HG02885 (cell line): ENCODE measurements at regions not wholly inside any gene's neighbourhood (a gene's known extent, or its start where the extent isn't known, plus 50 kb on each side); places are given as distances from the start of the nearest gene placed in this dataset.
"Not testable (repeated sequence)": the region's sequence is repeated elsewhere in the genome, so short reads cannot be mapped to it uniquely, and the experiment has no call there.

Source experiments
- ATAC-seq: cut with Tn5 transposase; IDR thresholded peaks from one replicate; pipeline ENCODE4 v1.9.1; 2021; ENCODE audit warnings: mild to moderate bottlenecking; ENCODE audit not compliant: unreplicated experiment, poor library complexity

GRCh38 chr14:56008150-56008549 is 110.1 kb upstream of the PELI2 start:
- no peak for ATAC-seq

GRCh38 chr14:56008661-56009060 is 109.5 kb upstream of the PELI2 start:
- not testable (repeated sequence) for ATAC-seq

DNA sequence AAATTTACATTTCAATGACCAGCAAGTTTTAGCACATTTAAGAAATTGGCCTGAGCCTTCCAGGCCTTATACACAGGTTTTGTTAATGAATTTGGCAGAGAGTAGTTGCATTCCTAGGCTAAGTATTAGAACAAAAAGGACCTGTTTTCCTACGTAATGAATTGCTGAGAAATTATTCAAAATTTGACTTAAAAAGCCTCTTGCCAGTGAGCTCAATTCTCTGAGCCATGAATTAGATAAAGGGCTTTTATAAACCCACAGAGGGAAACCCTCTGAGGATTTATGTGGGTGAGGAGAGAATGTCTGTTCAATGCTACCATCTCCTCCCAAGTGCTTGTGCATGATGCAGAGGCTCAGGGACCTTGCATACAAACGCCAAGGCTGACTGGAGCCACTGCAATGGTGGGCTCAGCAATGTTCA is 94.5 kb upstream of the PELI2 start:
- ATAC-seq = no peak

- no peak for ATAC-seq
Observed at GRCh38 chr14:56025191-56025590, 93.0 kb upstream of the PELI2 start.

GRCh38 chr14:56026506-56026905 is 91.7 kb upstream of the PELI2 start:
- no peak for ATAC-seq

- no peak for ATAC-seq
Observed at GRCh38 chr14:56027421-56027820, 90.8 kb upstream of the PELI2 start.

GRCh38 chr14:56027916-56028712 is 90.1 kb upstream of the PELI2 start:
- no peak for ATAC-seq

DNA sequence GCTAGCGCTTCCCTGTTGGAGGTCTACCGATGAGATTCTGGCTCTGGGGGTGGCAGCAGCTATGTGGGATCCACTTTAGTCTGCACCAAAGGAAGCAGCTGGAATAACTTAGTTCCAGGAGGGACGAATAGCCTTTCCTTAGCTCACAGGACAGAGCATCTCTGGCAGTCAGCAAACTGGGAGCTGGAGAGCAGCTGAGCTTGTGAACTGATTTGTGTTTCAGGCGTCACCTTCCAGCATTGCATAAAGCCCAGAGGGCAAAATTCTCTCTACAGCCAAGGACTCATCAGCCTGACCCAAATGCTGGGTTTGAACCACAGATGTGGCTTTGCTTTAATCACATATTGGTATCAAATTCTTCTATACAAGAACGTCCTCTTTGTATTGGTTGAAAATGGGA is 81.9 kb upstream of the PELI2 start:
- ATAC-seq = no peak

DNA sequence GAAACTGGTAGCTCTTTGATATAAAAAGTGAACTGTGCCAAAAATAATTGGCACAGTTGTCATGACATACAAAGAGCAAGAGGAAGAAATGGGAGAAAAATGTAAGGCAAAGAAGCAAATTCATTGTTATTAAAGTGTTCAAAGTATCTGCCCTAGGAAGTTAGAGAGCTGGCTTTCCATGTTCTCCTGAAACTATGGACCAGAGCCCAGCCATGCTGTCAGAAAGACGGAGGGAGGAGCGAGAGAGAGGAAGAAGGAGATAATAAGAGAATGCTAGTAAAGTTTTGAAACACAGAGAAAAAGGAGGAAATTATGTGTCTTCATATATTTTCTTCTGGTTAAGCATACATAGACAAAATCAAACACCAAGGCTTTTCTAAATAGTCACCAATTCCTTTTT is 78.1 kb upstream of the PELI2 start:
- ATAC-seq = no peak

GRCh38 chr14:56044196-56044595 is 74.0 kb upstream of the PELI2 start:
- ATAC-seq = no peak

GRCh38 chr14:56046546-56046945 is 71.7 kb upstream of the PELI2 start:
- no peak for ATAC-seq

DNA sequence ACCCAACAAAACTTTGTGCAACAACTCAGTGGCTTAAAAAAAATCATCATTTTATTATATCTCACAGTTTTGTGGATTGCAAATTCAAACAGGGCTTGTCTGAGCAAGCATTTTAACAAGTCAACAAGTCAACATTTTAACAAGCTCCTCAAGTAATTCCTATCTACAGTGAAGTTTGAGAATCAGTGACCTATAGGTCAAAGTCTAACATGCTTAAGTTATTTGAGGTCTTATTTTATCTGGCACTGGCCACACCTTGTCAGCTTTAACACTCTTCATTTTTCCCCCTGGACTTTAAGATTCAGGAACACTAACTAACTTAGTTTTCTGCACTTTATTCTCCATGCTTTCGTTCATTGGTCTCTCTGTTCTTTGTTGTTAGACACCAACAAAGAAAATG is 71.2 kb upstream of the PELI2 start:
- no peak for ATAC-seq

DNA sequence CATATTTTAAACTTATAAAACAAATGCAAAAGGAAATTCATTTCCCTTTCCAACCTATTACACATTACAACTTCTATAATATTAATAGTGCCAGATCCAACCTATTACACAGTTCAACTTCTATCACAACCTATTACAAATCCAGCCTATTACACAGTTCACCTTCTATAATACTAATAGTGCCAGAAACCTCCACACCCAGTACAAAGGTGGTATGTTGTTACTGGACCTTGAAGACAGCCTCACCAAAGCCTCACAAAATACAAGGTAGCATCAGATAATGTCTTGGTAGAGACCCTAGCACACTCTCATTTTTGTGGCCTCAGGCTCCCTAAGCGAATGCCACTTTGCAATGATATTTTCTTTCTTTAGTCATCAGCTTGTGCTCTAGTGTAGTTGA is 68.7 kb upstream of the PELI2 start:
- no peak for ATAC-seq

DNA sequence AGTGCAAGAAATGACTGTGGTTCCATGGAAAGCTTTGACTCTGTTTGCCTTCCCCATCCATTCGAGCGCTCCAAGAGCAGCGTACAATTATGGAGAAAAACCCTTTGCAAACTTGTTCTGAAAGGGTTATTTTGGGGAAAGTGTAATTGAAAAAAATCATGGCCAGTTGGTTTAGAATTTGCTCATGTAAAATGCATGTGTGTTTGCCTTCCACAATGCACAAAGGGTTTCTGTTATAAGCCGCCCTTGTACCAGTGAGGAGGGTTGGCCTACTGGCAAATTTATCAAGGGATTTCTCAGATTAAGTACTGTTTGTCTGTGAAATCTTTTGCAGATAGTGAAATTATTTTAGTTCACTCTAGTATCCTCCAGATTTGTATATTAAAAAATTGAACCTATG is 62.7 kb upstream of the PELI2 start:
- no peak for ATAC-seq

GRCh38 chr14:56056031-56056430 is 62.2 kb upstream of the PELI2 start:
- no peak for ATAC-seq

GRCh38 chr14:56057071-56057741 is 61.0 kb upstream of the PELI2 start:
- ATAC-seq = no peak

GRCh38 chr14:56057767-56058166 is 60.4 kb upstream of the PELI2 start:
- ATAC-seq = no peak

DNA sequence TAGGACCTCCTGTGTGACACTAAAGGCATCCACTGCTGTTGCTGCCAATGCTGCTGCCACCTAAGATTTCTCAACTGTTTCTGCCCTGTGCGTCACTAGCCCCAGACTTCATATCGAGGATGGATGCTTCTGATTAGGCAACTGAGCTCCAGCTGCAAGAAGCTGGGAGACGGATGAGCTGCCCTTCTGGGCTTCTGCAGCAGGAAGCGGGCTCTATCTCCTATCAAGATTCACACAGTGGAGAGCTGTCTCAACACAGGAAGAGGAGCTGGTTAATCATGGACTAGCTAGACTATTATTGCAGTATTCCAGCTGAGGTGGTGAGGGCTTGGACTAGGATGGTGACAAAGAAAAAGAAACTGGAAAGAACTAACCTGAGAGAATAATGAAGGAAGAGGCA is 59.2 kb upstream of the PELI2 start:
- ATAC-seq = no peak

DNA sequence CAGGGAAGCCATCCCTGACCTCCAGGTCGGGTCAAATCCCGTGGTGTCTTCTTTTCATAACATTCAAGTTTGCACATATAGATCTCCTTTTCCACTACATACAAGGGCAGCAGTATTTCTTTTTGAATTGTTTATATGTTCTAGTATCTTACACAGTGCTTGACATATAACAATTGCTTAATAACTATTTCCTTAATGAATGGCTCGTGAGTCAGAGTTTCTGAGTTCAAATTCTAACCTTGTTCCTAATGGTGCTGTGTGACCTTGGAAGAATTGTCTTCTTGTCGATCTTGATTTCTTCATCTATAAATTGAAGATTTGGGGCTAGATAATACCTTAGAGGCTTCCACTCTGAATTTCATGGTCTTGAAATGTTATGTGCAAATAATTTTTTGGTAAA is 57.2 kb upstream of the PELI2 start:
- no peak for ATAC-seq

- ATAC-seq = no peak
Observed at GRCh38 chr14:56063131-56063530, 55.1 kb upstream of the PELI2 start.

- no peak for ATAC-seq
Observed at GRCh38 chr14:56064513-56064912, 53.7 kb upstream of the PELI2 start.

DNA sequence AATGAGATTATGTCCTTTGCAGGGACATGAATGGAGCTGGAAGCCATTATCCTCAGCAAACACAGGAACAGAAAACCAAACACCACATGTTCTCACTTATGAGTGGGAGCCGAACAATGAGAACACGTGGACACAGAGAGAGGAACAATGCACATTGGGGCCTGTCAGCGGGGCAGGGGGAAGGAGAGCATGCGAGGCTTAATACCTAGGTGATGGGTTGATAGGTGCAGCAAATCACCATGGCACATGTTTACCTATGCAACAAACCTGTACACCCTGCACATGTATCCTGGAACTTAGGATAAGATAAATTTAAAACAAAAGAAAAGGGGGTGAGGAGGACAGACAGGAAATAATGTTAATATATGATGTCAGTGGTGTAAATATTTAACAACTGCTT is 53.0 kb upstream of the PELI2 start:
- ATAC-seq = not testable (repeated sequence)
